ENCODE measurements at regions not wholly inside any gene's neighbourhood (a gene's known extent, or its start where the extent isn't known, plus 50 kb on each side); places are given as distances from the start of the nearest gene placed in this dataset.

DNA sequence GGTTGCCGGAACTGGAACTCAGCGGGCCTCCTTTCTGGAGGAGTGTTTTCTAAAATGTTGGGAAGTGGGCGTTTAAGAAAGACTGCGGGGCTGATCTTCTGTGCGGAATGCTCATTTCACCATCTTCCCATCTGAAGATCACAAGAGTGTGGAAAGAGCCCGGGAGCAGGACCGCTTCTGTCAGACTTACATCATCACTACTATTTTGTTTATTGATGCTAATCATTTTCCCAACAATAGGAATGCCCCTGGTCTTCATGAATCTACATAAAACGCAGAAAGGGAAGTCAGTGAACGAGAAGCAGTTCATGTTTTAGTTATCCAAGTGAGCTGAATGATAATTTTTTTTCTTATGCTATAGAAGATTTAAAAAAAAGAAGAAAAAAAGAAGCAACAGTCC lies 447.8 kb upstream of the MKI67 start:
- no peak overlapping the region; the same call in 1 of the 2 replicates for H3K27ac ChIP-seq
- TF ChIP-seq, protein P1, sequence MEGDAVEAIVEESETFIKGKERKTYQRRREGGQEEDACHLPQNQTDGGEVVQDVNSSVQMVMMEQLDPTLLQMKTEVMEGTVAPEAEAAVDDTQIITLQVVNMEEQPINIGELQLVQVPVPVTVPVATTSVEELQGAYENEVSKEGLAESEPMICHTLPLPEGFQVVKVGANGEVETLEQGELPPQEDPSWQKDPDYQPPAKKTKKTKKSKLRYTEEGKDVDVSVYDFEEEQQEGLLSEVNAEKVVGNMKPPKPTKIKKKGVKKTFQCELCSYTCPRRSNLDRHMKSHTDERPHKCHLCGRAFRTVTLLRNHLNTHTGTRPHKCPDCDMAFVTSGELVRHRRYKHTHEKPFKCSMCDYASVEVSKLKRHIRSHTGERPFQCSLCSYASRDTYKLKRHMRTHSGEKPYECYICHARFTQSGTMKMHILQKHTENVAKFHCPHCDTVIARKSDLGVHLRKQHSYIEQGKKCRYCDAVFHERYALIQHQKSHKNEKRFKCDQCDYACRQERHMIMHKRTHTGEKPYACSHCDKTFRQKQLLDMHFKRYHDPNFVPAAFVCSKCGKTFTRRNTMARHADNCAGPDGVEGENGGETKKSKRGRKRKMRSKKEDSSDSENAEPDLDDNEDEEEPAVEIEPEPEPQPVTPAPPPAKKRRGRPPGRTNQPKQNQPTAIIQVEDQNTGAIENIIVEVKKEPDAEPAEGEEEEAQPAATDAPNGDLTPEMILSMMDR (conservative IDR thresholded peaks at IDR 0.05) = no peak

DNA sequence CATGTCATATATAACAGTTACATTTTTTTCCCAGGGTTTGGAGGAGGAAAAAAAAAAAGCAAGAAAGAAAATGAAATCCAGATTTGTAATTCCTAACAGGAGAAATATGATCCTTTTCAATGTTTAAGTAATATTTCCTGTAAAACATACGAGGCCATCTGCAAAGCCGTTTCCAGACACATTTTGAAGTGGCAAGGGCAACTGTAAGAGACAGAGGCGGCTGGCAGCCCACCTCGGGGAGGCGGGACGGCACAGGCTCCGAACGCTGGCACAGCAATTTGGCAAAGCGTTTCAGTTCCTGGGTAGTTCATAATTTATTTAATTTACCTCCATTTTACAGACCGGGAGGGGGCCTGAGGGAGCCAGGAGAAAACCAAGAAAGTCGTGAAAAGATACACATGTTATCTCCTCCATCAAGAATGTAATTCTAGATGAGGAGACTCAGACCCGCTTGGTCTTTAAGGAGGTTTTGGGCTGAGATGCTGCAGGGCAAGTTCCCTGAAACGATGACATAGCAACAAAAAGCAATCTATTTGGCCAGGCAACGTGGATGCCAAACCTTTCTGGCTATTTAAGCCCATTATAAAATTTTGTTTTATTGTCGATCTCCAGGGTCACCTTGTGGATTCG lies 448.5 kb upstream of the MKI67 start:
- H3K27ac ChIP-seq = no peak overlapping the region
- TF ChIP-seq, protein P1 (conservative IDR thresholded peaks at IDR 0.05) = no peak

DNA sequence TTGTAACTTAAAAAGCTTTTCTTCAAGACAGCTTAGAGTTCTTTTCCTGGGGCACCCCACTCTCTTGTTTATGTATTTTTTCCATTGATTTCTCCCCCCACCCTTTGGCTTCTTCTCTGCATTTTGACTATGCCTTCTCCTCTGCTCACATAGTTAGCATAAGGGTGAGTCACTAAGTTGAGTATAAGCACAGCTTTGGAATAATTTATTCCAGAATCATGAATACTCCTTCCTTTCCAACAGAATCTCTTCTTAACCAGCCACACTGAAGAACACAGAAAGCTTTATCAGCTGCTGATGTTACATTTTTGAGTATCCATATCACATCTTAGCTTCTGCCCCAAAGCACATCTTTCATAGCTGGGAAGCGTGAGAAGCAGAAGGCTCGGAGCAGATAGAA lies 449.5 kb upstream of the MKI67 start:
- H3K27ac ChIP-seq = no peak overlapping the region
- TF ChIP-seq, protein P1 (conservative IDR thresholded peaks at IDR 0.05) = no peak

DNA sequence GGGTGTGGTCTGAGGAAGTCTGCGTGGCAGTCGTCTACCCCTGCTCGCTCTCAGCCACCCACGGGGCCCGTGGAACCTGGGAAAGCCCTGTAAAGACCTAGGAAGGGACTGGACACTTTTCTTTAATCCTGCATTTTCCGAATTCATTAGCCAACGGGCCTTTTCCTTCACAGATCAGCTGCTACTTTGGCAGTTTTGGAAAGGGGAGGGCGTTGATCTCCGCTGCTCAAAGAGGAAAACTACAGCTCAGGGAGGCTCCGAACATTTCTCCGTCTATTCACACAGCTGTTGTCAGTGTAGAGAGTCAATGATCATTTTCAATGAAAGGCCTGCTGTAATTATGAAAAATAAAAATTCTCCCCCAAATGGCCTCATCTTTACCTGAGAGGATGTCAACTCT lies 450.1 kb upstream of the MKI67 start:
- TF ChIP-seq, protein P1 (conservative IDR thresholded peaks at IDR 0.05) = no peak
- H3K27ac ChIP-seq = no peak overlapping the region

DNA sequence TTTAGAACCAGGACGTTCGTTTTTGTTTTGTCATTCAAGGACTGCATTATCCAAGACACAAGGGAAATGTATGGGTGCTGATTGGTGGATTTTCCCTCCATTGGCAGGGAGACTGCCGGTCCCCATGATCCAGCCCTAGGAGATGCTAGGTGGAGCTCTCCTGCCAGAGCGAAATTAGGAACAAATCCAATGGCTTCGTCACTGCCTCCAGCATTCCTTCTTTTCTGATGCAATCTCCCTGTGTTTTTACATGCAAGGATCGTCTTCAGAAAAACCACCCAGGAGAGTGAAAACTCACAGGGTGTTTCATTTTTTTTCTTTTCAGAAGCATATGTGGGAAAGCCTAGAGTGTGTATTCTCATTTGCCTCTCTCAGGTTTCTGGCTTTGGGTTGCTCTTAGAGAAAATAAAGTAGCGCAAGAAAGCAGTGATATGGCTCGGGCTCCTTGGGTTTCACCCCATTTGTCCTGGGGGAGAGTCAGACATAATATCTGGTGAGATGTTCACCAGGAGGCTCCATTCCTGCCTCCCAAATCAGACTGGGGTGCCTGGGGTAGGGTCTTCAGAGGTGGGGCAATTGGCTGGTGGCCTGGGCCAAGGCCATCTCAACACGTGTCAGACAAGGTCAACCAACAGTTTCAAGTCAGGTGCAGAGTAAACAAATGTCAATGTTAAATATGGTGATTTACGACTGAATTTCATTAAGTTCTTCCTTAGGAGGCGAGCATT lies 450.9 kb upstream of the MKI67 start:
- TF ChIP-seq, protein P1 (conservative IDR thresholded peaks at IDR 0.05) = no peak
- H3K27ac ChIP-seq = no peak overlapping the region

DNA sequence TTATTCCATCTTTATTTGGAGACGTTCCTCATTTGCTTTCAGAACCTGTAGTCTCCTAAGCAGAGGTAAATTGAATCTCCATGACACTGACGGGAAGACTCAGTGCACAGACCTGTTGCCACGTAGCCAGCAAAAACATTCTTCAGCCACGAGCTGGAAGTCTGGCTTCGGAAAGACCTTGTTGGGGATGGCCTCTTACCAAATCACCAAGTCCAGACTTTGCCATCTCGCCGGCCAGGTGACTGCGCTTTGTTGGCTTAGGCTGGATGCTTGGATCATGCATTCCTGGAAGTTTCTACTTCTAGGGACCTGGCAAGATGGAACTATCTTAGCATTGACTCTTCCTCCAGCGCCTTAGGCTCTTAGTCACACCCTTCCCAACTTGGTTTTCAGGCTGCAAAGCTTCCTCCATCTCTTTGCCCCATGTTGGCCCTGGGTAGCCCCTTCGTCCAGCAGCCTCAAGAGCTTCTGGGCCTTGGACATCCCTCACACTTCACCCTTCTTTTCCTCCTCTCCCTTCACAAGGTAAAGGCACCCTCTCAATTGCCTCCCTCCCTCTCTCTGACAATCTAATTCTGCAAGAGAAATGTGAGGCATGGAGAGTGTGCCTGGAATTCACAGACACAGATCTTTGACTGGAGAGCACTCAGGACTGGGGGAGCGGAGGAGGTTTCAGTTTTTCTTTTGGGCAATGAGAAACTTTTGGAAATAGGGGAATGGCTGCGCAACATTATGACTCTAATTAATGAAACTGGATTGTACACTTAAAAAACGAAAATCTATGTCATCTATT lies 451.9 kb upstream of the MKI67 start:
- TF ChIP-seq, protein P1 (conservative IDR thresholded peaks at IDR 0.05) = no peak
- no peak overlapping the region for H3K27ac ChIP-seq

DNA sequence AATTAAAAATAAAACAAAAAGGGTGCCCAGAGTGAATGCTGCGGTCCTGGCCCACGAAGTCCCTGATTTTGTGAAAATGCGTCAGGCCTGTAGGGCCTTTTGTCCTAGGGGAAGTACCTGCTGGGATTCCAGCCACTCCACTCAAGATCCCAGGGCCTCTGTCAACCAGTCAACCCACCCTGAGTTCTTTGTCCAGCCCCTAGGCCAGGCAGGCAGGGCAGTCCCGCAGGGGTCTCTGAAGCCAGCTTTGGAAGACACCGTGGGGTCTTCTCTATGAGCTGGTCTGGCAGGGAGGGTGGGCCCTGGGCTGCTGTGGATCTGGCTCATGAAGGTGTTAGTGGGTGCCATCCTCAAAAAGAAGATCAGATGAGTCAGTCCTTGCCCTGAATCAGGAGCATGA lies 452.5 kb upstream of the MKI67 start:
- TF ChIP-seq, protein P1 (conservative IDR thresholded peaks at IDR 0.05) = no peak
- no peak overlapping the region for H3K27ac ChIP-seq
